GM19238 (cell line): ENCODE measurements at regions not wholly inside any gene's neighbourhood (a gene's known extent, or its start where the extent isn't known, plus 50 kb on each side); places are given as distances from the start of the nearest gene placed in this dataset.

Source experiments
- DNase-seq: peaks from one replicate; pipeline ENCODE4 v3.0.0; 2011; ENCODE audit warnings: low spot score; ENCODE audit not compliant: insufficient read length

- no peak for DNase-seq
Observed at GRCh38 chr18:72360634-72361033, 183.5 kb downstream of the CBLN2 start.

DNA sequence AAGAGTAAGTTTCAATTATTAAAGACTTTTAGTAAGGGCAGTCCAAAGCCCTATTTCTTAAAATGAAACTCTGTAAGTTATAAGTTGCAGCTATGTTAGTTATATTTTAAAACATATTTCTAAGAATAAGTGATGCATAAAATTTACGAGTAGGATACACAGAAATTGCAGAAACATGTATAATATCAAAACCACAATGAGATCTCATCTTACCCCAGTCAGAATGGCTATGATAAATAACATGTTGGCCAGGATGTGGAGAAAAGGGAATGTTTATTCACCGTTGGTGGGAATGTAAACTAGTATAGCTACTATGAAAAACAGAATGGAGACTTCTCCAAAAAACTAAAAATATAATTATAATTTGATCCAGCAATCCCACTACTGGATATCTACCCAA lies 201.2 kb downstream of the CBLN2 start:
- DNase-seq, result no peak

DNA sequence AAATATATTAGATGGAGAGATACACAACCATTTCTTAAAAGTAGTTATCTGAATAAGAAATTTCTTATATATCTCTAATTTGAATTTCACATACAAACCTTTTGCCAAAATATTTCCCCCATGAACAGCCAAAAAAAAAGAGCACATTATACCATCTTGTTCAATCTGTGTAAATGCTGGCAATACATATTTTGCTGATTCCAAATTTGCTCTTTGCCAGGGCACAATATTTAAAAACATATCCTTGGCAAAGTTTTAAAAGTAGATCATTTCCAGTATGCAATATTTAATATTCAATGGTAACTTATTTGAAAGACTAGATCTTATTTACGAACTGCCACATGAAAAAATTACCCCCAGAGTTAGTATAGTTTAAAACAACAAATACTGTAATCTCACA lies 204.2 kb downstream of the CBLN2 start:
- no peak for DNase-seq

DNA sequence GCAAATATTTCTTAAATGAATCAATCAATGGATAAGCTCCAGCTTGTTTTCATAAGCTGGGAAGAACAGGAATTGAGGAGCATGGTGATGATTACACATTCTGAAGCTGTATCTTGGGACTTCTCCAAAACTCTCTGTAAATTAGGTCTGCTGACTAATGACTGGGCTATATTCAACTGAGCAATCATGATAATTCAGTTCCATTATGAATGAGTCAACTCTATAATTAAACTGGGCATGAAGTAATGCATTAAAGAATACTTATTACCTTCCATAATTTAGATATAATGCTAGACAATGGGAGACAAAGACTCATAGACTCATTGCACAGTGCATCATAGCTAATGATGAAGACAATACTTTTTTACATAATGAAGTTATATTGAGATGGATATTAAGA lies 207.4 kb downstream of the CBLN2 start:
- no peak for DNase-seq

DNA sequence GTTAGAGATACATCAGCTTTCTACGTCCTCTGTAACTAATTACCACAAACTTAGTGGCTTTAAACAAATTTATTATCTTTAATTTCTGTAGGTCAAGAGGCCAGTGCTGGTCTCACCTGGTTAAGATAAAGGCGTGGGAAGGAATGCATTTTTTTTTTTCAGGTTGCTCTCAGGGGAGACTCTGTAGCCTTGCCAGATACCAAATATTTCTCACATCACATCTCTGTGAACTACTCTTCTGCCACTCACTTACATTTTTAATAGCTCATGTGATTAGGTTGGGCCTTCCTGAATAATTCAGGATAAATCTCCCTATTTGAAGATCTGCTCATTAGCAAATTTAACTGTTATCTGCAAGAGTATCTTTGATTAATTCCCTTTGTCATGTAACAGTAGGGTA lies 214.6 kb downstream of the CBLN2 start:
- DNase-seq, result no peak

GRCh38 chr18:72325307-72325706 lies 218.8 kb downstream of the CBLN2 start:
- no peak for DNase-seq

- no peak for DNase-seq
Observed at GRCh38 chr18:72324677-72325076, 219.5 kb downstream of the CBLN2 start.

- no peak for DNase-seq
Observed at GRCh38 chr18:72316497-72316896, 227.6 kb downstream of the CBLN2 start.

- no peak for DNase-seq
Observed at GRCh38 chr18:72283148-72283925, 260.8 kb downstream of the CBLN2 start.

GRCh38 chr18:72273025-72273424 lies 271.1 kb downstream of the CBLN2 start:
- no peak for DNase-seq

DNA sequence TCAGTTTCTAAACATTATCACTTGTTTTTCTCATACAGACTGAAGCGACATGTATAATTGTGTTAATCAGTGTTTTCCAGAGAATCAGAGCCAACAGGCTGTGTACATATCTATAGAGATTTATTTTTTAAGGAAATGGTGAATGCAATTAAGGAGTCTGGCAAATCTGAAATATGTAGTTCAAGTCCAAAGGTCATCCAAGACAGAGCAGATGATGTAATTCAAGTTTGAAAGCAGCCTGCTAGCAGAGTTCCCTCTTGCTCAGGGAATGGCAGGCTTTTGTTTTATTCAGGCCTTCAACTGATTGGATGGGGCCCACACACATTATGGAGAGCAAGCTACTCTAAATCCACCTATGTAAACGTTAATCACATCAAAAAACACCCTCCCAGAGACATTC lies 282.6 kb downstream of the CBLN2 start:
- no peak for DNase-seq

DNA sequence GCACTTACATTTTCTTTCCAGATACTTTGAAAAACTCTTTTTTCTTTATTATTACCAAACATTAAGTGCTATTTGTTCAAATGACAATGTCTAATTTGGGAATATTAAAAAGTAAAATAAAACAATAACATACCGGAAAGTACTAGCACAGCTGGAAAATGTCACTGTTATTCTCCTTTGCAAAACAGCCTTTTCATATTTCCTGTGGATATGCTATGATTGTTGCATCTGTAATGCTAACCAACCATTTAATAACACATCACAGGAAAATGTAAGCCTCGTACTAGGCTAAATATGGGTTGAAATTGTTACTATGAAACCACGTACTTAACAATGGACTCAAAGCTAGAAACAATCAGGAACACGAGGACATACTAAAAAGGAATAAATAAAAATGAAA lies 298.1 kb downstream of the CBLN2 start:
- DNase-seq, result no peak

GRCh38 chr18:72235422-72235821 lies 308.7 kb downstream of the CBLN2 start:
- no peak for DNase-seq

DNA sequence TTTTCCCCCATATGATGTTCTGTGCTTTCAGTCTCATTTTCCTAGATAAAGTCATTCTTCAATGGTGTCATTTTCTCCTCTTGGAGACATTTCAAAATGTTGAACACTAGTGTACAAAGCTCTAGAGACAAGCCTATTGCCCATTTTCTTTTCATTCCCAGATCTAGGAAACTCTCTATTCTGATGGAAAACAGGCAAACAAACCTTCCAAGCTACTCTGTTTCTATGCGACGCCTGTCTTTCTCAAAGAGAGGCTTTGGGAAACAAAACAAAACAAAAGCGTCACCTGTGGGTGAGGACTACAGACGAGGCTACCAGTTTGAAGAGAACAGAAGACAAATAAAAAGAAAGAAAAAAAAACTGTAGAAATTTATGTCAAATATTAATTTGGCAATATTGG lies 311.0 kb downstream of the CBLN2 start:
- DNase-seq, result no peak

GRCh38 chr18:72232644-72233043 lies 311.5 kb downstream of the CBLN2 start:
- DNase-seq, result no peak

DNA sequence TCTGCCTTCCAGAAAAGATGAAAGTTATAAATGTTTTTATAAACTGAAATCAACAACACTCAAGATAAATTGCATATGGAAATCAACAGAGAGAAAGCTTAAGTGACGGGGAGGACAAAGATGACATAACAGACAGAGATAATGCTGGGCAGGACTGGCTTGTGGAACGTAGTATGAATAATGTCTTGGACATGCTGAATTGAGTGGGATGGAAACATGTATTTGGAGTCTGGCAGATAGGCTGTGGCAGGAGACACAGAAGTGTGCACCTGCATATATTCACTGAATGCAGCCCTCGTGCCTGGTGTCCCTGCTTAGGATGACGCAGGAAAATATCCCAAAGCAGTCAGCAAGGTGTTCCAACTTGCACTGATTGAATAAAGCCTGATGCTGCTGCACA lies 318.2 kb downstream of the CBLN2 start:
- no peak for DNase-seq

GRCh38 chr18:72223733-72224132 lies 320.4 kb downstream of the CBLN2 start:
- DNase-seq, result no peak

DNA sequence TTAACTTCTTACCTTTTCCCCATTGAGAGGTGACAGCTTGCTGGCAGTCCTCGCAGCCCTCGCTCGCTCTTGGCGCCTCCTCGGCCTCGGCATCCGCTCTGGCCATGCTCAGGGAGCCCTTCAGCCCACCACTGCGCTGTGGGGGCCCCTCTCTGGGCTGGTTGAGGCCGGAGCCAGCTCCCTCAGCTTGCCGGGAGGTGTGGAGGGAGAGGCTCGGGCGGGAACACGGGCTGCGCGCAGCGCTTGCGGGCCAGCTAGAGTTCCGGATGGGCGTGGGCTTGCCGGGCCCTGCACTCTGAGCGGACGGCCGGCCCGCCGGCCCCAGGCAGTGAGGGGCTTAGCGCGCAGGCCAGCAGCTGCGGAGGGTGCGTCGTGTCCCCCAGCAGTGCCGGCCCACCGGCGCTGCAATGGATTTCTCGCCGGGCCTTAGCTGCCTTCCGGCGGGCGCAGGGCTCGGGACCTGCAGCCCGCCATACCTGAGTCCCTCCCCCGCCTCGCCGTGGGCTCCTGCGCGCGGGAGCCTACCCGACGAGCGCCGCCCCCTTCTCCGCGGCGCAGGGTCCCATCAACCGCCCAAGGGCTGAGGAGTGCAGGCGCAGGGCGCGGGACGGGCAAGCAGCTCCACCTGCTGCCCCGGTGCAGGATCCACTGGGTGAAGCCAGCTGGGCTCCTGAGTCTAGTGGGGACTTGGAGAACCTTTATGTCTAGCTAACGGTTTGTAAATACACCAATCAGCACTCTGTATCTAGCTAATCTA lies 335.0 kb downstream of the CBLN2 start:
- no peak for DNase-seq

DNA sequence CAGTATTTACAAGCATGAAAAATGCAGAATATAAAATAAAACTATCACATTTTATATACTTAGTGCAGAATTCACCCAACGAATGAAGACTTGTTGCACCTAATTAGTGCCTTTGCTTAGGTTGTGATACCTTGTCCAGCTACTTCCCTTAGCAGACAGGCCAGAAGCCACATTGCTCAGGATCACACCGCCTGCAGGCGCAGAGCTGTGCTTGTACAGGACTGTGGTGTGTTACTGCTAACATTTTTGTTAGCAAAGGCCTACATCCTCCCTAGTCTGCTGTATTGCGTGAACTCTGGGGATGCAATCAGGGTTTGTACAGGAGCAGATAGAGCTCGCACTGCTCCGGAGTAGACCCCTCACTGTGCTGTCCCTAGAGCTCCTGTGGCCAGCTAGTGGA lies 336.9 kb downstream of the CBLN2 start:
- DNase-seq, result no peak

GRCh38 chr18:72206814-72207213 lies 337.3 kb downstream of the CBLN2 start:
- no peak for DNase-seq

DNA sequence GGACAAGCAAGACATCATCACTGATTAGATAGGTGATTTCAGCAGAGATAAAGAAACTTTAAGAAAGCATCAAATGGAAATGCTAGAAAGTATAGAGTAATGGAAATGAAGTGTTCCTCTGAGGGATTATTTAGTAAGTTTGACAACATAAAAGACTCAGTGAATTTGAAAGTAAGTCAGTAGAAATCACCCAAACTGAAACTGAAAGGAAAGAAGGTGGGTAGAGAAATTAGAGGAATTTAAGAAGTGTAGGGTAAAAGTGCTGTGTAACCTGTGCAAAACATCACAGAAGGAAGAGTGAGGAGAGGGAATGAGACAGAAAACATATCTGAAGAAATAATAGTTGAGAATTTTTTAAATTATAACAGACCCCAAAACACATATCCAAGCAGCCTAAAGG lies 343.1 kb downstream of the CBLN2 start:
- no peak for DNase-seq

GRCh38 chr18:72197591-72197990 lies 346.6 kb downstream of the CBLN2 start:
- DNase-seq, result no peak

DNA sequence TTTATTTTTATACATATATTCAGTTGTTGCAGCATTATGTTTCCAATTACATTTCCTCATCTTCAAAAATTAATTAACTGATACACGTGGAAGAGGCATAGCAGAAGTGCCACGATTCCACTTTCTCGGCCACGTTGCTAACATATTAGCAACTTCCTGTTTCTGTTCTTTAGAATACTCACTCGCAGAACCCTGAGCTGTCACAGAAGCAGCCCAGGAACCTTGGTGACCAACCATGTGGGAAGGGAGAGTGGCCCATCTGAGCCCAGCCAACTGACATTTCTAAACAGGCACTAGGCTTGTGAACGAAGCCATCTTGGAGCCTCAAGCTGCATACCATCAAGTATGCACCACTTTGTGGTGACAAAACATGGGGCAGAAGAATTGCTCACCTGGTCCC lies 350.1 kb downstream of the CBLN2 start:
- no peak for DNase-seq
